Neural crest cell (in vitro differentiated cells): ENCODE measurements at regions not wholly inside any gene's neighbourhood (a gene's known extent, or its start where the extent isn't known, plus 50 kb on each side); places are given as distances from the start of the nearest gene placed in this dataset.

ENCODE experiments used
- DNase-seq: peaks from one replicate; pipeline ENCODE4 v3.0.0; 2021; ENCODE audit warnings: low read depth, mixed read lengths, low spot score
- H3K27ac Mint-ChIP-seq: one replicate; pipeline ENCODE4 v1.8.0; 2021; ENCODE audit warnings: mild to moderate bottlenecking, mixed read lengths; ENCODE audit not compliant: unreplicated experiment
- H3K27me3 Mint-ChIP-seq: 2 replicates; pipeline ENCODE4 v1.8.0; 2021; ENCODE audit warnings: low read depth, mild to moderate bottlenecking, mixed read lengths
- H3K36me3 Mint-ChIP-seq: 2 replicates; pipeline ENCODE4 v1.8.0; 2021; ENCODE audit warnings: low read depth, mild to moderate bottlenecking, mixed read lengths
- H3K4me1 Mint-ChIP-seq: 2 replicates; pipeline ENCODE4 v1.8.0; 2021; ENCODE audit warnings: mixed read lengths
- H3K4me3 Mint-ChIP-seq: one replicate; pipeline ENCODE4 v1.8.0; 2021; ENCODE audit warnings: mild to moderate bottlenecking, mixed read lengths
- H3K9me3 Mint-ChIP-seq: 2 replicates; pipeline ENCODE4 v1.8.0; 2021; ENCODE audit warnings: mixed read lengths
- TF ChIP-seq, protein P1 (sequence below): fragments of 200-600 bp; sonication (generic); conservative IDR thresholded peaks from 2 replicates; pipeline ENCODE4 v1.5.0; 2021; ENCODE audit warnings: antibody characterized with exemption, mild to moderate bottlenecking

DNA sequence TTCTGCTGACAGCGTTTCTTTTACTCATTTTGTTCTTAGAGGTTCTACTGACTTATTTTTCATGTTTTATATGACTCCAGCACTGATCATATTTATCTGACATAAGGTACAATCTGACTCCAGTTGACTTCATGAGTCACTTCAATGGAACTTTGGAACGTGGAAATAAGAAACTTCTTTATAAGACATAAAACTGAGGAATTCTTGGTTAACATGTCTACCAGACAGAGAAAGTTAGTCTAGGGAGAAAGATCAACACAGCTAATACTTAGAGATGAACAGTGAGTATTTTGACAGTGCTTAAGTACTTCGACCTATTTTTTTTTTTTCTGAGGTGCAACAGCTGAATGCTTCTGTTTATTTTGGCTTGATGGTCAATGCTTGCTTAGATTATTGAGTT lies 679.5 kb downstream of the KCNJ2 start:
- Mint-ChIP-seq H3K36me3 (peaks cover 11% of the 10 kb centered on the region), H3K4me1 (no peaks in the 10 kb centered on the region), H3K9me3 (peaks cover 14% of the 10 kb centered on the region), H3K27me3 (no peaks in the 10 kb centered on the region), H3K4me3 (no peak overlapping the region), H3K27ac (peak overlapping the region; percentile 40)
- DNase-seq, result no peak
- TF ChIP-seq, protein P1, sequence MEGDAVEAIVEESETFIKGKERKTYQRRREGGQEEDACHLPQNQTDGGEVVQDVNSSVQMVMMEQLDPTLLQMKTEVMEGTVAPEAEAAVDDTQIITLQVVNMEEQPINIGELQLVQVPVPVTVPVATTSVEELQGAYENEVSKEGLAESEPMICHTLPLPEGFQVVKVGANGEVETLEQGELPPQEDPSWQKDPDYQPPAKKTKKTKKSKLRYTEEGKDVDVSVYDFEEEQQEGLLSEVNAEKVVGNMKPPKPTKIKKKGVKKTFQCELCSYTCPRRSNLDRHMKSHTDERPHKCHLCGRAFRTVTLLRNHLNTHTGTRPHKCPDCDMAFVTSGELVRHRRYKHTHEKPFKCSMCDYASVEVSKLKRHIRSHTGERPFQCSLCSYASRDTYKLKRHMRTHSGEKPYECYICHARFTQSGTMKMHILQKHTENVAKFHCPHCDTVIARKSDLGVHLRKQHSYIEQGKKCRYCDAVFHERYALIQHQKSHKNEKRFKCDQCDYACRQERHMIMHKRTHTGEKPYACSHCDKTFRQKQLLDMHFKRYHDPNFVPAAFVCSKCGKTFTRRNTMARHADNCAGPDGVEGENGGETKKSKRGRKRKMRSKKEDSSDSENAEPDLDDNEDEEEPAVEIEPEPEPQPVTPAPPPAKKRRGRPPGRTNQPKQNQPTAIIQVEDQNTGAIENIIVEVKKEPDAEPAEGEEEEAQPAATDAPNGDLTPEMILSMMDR, result no peak

DNA sequence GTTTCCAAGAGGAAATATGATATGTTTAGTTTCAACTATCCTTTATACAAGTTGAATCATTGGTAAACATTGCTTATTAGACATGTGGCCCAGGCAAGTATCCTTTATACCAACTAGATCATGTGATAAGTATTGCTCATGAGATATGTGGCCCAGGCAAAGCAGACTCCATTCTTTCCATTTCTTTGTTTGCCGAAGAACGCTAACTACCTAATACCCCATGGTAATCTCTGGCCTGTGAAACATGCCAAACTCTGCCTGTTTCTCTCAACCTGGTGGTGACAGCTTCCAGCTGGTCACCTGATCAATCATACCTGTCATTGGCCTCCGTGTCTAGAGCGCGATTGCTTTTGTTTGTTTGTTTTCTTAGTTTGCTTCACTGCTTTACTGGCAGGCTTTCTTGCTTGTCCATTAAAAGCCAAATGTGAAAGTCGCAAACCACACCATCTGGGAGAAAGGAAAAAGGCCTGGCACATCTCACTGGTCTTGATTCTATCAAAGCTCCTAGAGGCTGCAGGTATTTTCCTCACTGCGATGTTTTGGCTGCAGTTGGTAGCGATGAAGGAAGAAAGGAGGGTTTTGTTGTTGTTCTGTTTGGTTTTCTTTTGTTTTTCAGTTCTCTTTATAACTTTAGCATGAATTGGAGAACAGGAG lies 686.2 kb downstream of the KCNJ2 start:
- DNase-seq, result no peak
- peaks cover 10% of the 10 kb centered on the region for H3K9me3 Mint-ChIP-seq
- peaks cover 13% of the 10 kb centered on the region for H3K4me1 Mint-ChIP-seq
- peaks cover 7% of the 10 kb centered on the region for H3K36me3 Mint-ChIP-seq
- H3K27me3 Mint-ChIP-seq, result no peaks in the 10 kb centered on the region
- H3K4me3 Mint-ChIP-seq, result no peak overlapping the region
- H3K27ac Mint-ChIP-seq, result peak overlapping the region; percentile 80
- TF ChIP-seq, protein P1, result no peak

DNA sequence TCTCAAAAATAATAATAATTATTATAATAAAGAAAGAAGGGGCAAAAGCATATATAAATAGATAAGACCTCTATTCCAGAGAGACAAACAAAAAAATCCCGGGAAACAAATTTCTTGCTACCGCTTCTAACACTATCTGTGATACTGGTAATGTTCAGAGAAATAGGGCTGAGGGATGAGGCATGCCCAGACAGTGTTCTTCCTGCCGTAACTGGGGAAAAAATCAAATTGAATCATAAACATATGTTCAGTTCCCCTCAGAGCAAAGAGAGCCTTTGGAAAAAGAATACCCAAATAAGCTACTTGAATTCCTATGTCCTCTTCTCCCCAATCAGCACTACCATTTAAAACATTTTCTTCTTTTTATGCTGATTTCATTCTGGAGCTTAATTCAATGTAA lies 688.0 kb downstream of the KCNJ2 start:
- Mint-ChIP-seq H3K27me3 (no peaks in the 10 kb centered on the region), H3K27ac (no peak overlapping the region), H3K4me1 (peaks cover 13% of the 10 kb centered on the region), H3K36me3 (peaks cover 13% of the 10 kb centered on the region), H3K9me3 (peaks cover 18% of the 10 kb centered on the region), H3K4me3 (no peak overlapping the region)
- no peak for DNase-seq
- TF ChIP-seq, protein P1, result no peak

DNA sequence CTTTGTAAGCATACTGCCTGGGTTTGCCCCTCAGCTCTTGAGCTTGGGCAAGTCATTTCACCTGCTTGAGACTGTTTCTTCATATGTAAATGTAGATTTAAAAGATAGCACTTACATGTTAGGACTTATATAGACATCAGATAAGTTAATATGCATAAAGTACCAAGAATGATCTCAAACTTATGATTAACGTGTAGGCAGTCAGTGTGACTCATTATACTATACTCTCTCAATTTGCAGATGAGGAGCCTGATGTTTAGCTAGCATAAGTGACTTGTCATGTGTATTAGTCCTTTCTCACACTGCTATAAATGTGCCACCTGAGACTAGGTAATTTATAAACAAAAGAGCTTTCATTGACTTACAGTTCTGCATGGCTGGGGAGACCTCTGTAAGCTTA lies 690.5 kb downstream of the KCNJ2 start:
- Mint-ChIP-seq H3K36me3 (peaks cover 13% of the 10 kb centered on the region), H3K9me3 (peaks cover 25% of the 10 kb centered on the region), H3K4me1 (peaks cover 13% of the 10 kb centered on the region), H3K4me3 (no peak overlapping the region), H3K27me3 (no peaks in the 10 kb centered on the region), H3K27ac (no peak overlapping the region)
- DNase-seq, result no peak
- TF ChIP-seq, protein P1, result no peak

DNA sequence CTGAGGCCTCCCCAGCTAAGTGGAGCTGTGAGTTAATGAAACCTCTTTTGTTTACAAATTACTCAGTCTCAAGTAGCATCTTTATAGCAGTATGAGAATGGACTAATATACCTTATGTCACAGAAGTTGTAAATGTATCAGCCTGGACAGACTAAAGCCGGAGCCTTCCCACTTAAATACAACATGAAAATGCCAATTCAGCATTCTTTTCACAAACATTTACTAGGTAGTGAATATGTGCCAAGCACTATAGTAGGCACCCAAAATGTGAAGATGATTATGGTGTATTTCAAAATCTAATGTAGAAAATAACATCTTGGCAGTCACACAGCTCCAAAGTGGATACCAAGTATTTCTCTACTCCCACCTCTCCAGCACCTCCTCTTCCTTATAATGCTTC lies 693.0 kb downstream of the KCNJ2 start:
- no peak overlapping the region for H3K4me3 Mint-ChIP-seq
- H3K4me1 Mint-ChIP-seq, result peaks cover 5% of the 10 kb centered on the region

More for the DNA sequence above, 693.0 kb downstream of the KCNJ2 start:
- H3K27me3 Mint-ChIP-seq, result no peaks in the 10 kb centered on the region
- no peak for DNase-seq
- H3K9me3 Mint-ChIP-seq, result peaks cover 25% of the 10 kb centered on the region
- peaks cover 13% of the 10 kb centered on the region for H3K36me3 Mint-ChIP-seq
- TF ChIP-seq, protein P1, result no peak
- H3K27ac Mint-ChIP-seq, result no peak overlapping the region
